GM21723 (cell line): ENCODE measurements at regions not wholly inside any gene's neighbourhood (a gene's known extent, or its start where the extent isn't known, plus 50 kb on each side); places are given as distances from the start of the nearest gene placed in this dataset.

ENCODE experiments used
- ATAC-seq: cut with Tn5 transposase; IDR thresholded peaks from one replicate; pipeline ENCODE4 v1.9.1; 2021; ENCODE audit warnings: mild to moderate bottlenecking, moderate library complexity; ENCODE audit not compliant: unreplicated experiment

DNA sequence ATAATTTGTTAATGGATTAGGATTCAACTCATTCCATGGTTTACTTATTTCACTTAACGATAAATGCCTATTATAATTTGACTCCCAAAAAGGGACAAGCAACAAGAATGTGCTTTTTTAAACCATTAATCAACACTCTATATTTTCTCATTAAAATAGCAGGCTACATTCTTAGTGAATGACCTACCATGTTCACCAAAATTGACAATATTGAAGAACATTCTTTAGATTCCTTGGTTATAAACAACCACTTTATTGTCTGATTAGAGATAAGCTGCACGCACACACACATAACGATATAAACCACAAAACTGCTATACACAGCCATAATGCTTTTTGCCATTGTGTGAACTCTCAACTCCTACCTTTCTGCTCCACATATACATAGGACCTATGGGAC is 75.4 kb upstream of the LRRC7 start:
- no peak for ATAC-seq

DNA sequence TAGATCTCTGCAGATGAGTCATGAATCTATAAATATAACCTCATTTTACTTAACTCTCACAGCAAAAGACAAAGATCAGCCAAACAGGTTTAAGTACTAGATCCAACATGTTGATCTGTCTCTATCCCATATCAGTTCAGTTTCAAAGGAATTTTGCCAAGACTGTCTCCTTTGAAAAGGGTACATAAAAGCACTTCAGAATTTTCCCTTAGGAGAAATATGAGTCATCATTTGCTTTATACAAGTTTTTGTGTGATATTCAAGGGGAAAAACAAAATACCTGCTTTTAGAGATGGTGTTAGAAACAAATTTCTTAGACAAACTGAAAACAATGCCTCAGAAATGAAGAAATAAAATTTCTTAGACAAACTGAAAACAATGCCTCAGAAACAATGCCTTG is 73.5 kb upstream of the LRRC7 start:
- ATAC-seq: no peak

DNA sequence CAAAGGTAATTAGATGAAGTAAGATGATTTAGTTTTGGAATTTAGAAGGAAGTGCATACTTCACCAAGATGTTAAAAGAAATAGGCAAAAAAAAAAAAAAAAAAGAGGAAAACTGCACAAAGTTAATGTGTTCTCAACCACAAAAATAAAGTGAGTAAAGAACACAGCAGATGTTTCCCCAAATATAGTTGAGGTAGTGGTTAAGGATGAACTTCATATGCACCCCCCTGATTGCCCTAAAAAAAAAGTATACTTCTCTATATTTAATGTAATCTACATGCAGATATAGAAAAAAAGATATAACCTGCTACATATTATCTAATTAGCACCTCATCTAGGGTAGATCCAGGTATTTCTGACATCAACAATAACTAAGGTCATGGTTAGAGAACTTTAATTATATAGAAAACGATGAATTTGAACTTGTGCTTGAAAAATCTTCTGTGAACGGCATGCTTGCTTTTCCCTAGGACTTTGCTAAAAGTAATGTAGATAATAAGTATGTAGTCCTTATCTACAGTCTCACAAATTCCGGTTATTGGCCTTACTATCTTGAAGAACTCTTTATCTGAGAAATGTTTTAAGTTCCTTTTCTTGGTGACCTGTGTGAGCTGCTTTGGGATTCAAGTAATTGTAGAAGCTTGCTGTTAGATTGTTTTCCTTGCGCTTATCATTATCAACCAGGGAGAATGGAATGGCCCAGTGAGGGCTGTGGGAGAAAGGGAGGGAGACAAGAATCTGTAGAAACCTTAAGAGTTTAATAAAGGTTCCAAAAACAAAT is 70.1 kb upstream of the LRRC7 start:
- ATAC-seq: no peak

DNA sequence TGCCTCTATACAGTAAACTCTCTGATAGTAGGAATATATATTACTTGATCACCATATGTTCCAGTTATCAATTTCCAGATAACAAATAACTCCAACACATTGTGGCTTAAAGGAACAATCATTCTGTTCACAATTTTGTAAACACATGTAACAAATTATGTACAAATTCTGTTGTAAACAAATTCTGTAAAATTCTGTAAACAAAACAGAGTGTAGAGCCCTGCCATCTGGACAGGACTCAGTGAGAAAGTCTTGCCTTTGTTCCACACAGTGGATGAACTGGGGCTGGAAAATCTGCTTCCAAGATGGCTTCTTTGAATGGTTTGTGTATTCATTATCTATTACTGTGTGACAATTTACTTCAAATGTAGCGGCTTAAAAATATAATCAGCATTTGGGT is 69.0 kb upstream of the LRRC7 start:
- no peak for ATAC-seq

DNA sequence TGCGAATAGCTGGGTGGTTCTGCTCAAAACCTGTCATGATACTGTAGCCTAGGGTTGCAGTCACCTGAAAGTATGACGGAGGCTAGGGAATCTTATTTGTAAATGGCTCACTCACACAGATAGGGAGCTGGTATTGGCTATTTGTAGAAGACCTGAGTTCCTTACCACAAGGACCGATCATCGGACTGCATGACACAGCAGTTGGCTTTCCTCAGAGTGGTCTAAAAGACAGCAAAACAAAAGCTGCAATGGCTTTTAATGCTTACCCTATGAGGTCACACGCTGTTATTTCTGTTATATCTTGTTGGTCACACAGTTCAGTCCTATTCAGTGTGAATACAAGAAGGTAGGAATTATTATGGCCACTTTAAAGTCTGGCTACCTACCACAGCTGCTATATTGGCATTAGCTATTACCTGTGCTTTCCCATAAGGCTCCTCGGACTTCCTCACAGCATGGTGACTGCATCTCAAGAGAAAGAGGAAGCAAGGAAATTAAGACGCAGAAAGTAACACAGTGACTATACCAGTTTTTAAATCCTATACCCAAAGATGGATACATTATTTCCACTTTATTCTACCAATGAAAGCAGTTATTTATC is 68.4 kb upstream of the LRRC7 start:
- ATAC-seq: no peak

DNA sequence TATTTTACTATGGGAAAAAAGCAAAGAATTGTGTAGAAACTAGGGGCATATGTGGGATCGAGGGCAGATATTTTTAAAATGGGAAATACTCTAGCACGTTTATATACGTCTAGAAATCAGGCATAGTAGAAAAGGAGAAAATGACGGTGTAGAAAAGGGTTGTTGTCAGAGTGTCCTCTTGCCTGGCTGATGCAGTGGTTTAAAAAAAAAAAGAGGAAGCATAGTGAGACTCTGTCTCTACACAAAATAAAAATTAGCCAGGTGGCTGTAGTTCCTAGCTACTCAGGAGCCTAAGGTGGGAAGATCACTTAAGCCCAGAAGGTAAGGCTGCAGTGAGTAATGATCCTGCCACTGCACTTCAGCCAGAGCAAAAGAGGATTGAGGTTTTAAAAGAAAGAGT is 64.7 kb upstream of the LRRC7 start:
- no peak for ATAC-seq

DNA sequence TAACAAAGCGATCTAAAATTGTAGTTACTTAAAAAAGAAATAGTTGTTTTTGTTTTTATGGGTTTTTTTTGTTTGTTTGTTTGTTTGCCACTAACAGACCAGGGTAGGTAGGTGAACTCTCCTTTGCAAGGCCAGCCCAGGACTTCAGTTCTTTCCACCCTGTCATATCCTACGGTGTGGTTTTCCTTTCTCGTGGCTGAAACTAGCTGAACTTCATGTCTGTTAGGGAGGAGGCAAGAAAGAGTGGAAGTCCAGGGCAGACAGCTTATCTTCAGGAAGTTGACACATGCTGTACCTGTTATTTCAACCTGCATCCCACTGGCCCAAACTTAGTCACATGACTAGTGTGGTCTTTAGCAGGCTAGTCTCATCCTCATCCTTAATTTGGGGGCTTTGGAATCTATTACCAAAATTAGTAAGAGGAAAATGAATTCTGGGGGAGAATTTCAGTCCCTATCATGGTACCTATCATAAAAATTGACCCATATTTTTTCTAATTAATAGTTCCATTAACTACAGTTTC is 62.9 kb upstream of the LRRC7 start:
- no peak for ATAC-seq

DNA sequence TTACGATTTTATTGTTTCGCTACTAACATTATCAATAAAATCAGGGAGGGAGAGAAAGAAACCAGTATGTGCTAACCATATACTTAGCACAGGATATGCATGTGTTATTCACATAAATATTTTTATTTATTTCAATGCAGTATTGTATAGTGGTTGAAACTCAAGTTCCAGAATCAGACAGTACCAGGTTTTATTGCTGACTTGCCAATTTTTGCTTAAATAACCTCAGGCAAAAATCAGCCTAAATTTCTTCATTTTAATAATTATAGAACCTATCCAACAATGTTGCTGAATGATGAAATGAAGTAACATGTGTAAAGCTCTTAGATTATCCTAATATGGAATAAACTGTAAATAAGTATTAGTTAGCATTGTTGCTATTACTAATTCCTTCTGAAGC is 61.4 kb upstream of the LRRC7 start:
- no peak for ATAC-seq

DNA sequence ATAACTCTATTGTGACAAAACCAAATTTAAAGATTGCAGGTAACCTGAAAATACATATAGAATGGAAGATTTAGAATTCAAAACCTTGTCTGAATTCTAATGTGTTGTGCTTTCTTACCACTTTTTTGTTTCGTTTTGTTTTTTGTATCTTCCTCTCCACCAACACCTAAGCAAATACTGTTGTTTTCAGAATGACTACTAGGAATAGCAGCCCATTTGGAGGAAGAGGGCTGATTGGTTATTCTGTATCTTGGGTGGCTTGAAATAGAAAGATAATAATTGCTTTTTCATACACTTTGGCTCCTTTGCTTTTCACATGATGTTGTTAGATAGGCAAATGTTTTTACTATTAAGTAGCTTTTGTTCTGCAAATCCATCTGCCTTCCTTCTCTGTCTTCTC is 61.0 kb upstream of the LRRC7 start:
- ATAC-seq: no peak

DNA sequence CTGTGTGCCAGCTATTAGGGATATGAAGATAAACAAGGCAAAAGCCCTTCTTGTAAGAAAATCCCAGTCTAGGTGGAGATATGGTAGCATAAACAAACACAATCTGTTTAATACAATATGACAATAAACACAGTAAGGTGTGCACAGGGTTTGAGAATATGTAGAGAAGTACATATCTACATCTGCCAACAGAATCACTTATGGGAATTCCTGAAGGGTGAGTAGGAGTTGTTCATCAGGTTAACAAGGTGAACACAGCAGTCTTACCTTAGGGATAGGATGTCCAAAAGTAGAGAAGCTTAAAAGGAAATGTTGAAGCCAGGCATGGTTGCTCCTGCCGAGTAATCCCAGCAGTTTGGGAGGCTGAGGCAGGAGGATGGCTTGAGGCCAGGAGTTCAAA is 57.7 kb upstream of the LRRC7 start:
- no peak for ATAC-seq

DNA sequence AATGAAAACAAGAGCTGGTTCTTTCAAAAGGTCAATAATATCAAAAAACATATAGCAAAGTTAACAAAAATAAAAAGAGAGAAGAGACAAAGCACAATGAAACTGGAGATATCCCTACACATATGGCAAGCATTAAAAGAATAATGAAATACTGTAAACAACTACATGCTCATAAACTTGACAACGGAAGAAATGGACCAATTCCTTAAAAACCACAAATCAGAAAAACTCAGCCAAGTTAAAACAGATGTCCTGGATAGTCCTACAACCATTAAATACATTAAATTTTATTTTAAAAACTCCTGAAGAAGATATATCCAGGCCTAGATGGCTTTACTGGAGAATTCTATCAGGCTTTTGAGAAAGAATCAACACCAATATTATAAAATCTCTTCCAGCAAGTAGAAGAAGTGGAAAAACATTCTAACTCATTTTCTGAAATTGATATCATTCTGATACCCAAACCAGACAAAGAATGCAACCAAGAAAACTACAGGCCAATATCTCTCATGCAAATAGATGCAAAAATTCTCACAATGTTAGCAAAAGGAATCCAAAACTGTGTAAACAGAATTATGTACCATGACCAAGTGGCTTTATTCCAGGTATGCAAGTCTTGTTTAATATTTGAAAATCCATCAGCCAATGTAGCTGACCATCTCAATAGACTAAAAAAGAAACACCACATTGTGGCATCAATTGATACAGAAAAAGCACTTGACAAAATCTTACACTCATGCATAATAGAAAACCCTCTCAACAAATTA is 56.1 kb upstream of the LRRC7 start:
- ATAC-seq: no peak

DNA sequence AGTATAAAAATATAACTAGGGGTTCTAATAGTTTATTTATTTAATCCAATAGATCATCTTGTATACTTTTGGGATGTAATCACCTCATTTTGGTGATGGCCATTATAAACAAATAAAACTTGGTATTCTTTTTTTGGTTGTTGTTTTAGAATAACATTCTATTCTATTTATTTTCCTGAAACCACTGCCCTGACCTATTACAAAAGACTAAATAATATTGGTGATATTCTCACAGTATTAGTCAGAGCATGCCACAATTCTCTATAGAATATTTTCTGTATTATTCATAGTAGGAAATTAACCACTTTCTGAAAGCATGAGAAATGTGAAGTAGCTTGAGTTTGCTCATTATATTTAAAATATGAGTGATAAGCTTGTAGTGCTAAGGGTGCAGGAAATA is 54.1 kb upstream of the LRRC7 start:
- no peak for ATAC-seq
